Activated CD4-positive, alpha-beta T cell treated with anti-CD3 and anti-CD28 coated beads for 48 hours (primary cell): ENCODE measurements at regions not wholly inside any gene's neighbourhood (a gene's known extent, or its start where the extent isn't known, plus 50 kb on each side); places are given as distances from the start of the nearest gene placed in this dataset.

ENCODE experiments used
- DNase-seq: peaks from one replicate; pipeline ENCODE4 v3.0.0-alpha.2; 2020

GRCh38 chr12:24198936-24199671, 249.6 kb upstream of the SOX5 start:
- DNase-seq: no peak

GRCh38 chr12:24198070-24198469, 248.6 kb upstream of the SOX5 start:
- no peak for DNase-seq

GRCh38 chr12:24197532-24197931, 248.1 kb upstream of the SOX5 start:
- no peak for DNase-seq

- no peak for DNase-seq
These were observed 245.6 kb upstream of the SOX5 start for GRCh38 chr12:24195063-24195462.

GRCh38 chr12:24191117-24191516, 241.6 kb upstream of the SOX5 start:
- no peak for DNase-seq

- DNase-seq: no peak
These were observed 236.3 kb upstream of the SOX5 start for GRCh38 chr12:24185782-24186181.

- DNase-seq: no peak
These were observed 228.4 kb upstream of the SOX5 start for GRCh38 chr12:24177889-24178288.

- DNase-seq: no peak
These were observed 226.5 kb upstream of the SOX5 start for GRCh38 chr12:24175929-24176328.

- DNase-seq: no peak
These were observed 225.8 kb upstream of the SOX5 start for GRCh38 chr12:24175284-24175683.

- no peak for DNase-seq
These were observed 223.6 kb upstream of the SOX5 start for GRCh38 chr12:24173067-24173466.

GRCh38 chr12:24172773-24173066, 223.2 kb upstream of the SOX5 start:
- no peak for DNase-seq

- no peak for DNase-seq
These were observed 222.7 kb upstream of the SOX5 start for GRCh38 chr12:24172031-24172772.

- DNase-seq: no peak
These were observed 205.6 kb upstream of the SOX5 start for GRCh38 chr12:24155042-24155441.

- DNase-seq: no peak
These were observed 203.6 kb upstream of the SOX5 start for GRCh38 chr12:24153079-24153478.

- DNase-seq: no peak
These were observed 202.8 kb upstream of the SOX5 start for GRCh38 chr12:24152270-24152669.

GRCh38 chr12:24143928-24144327, 194.5 kb upstream of the SOX5 start:
- no peak for DNase-seq

GRCh38 chr12:24139035-24139434, 189.6 kb upstream of the SOX5 start:
- DNase-seq: no peak

- DNase-seq: no peak
These were observed 188.6 kb upstream of the SOX5 start for GRCh38 chr12:24138041-24138440.

- no peak for DNase-seq
These were observed 185.8 kb upstream of the SOX5 start for GRCh38 chr12:24135158-24135850.

- no peak for DNase-seq
These were observed 184.6 kb upstream of the SOX5 start for GRCh38 chr12:24134092-24134491.

- DNase-seq: no peak
These were observed 183.9 kb upstream of the SOX5 start for GRCh38 chr12:24133384-24133783.

GRCh38 chr12:24127919-24128721, 178.7 kb upstream of the SOX5 start:
- no peak for DNase-seq

- DNase-seq: no peak
These were observed 175.8 kb upstream of the SOX5 start for GRCh38 chr12:24125280-24125679.
